ENCODE measurements at regions not wholly inside any gene's neighbourhood (a gene's known extent, or its start where the extent isn't known, plus 50 kb on each side); places are given as distances from the start of the nearest gene placed in this dataset.
"Not testable (repeated sequence)": the region's sequence is repeated elsewhere in the genome, so short reads cannot be mapped to it uniquely, and the experiment has no call there.

DNA sequence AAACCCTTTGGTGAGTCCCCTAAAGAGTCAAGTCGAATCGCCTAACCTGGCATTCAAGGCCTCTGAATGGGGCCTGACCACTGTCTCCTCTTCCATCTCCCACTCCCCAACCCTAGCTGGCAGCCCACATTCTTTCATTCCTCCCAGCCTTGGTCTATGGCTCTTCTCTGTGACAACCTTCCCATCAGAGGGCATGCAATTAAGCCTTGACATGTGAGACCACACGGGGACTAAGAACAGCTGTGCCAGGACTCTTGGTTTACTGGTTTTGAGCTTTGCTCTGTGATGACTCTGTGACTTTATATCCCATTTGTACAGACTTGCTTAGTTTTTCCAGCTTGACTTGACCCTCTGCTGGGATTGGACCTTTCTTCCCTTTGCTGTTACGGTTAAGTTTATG, 116.6 kb downstream of the BUB3 start:
- no peak for DNase-seq

DNA sequence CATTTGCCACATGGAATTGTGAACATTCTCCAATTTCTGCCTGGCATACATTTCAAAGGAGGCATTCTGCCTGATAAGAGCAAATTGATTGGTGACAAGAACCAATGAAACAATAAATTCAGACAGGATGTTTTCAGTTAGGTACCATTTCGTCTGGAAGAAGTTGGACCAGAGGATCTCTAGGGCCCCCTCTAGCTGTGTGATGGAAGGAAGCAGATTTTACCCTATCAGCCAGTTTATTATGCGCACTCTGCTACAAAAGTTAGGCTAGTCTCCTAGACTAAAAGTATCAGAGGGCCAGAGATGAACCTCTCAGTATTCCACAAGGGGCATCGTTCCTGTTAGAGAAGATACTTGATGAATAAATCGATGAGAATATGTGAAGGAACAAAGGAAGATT, 118.0 kb downstream of the BUB3 start:
- DNase-seq: peak; percentile 14

- no peak for DNase-seq
Measured at GRCh38 chr10:123274306-123275135, 120.3 kb downstream of the BUB3 start.

GRCh38 chr10:123275136-123275564, 120.9 kb downstream of the BUB3 start:
- DNase-seq: no peak

GRCh38 chr10:123278445-123278844, 124.2 kb downstream of the BUB3 start:
- DNase-seq: no peak

GRCh38 chr10:123283371-123283770, 129.2 kb downstream of the BUB3 start:
- DNase-seq: not testable (repeated sequence)

GRCh38 chr10:123284022-123284421, 129.8 kb downstream of the BUB3 start:
- DNase-seq: no peak

DNA sequence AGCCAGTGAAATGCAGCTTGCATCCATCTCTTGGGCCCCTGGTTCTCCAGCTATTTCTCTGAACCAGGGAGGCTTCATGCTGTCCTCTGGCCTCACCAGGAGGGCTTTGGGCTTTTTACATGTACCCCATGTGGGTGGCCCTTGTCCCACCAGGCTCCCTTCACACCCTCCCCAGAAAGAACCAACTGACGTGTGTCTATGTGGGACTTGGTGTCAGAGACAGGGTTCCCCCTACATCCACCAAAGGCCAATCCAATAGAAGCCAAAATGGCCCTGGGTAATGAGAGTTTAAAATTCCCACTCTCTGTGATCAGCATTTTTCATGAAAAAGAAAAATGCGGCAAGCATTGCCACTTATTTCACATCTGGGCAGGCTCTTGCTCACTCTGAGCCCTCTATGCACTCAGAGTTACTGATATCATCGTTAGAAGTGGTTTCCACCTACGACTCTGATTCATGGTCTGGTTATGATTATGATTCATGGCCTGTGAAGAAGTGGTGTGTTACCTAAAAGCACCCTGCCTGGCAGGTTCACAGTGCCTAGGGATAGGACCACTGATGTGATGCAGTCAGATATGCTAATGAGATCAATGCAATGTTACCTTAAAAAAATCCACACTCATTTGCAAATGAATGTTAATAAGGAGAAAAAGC, 133.5 kb downstream of the BUB3 start:
- no peak for DNase-seq

DNA sequence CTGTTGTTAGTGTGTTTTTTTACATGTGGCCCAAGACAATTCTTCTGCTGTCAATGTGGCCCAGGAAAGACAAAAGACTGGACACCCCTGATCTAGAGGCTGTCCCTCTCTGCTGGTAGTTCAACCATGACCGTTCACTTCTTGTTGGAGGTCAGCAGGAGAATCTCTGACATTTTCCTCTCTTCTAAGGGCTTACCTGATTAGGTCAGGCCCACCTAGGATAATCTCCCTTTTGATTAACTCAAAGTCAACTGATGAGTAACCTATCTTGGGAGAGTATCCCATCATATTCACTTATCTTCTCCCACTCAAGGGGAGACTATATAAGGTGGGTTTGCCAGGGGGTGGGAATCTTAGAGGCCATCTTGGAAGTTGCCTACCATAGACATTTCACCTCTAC, 135.2 kb downstream of the BUB3 start:
- DNase-seq: no peak

- no peak for DNase-seq
Measured at GRCh38 chr10:123294109-123294508, 139.9 kb downstream of the BUB3 start.

DNA sequence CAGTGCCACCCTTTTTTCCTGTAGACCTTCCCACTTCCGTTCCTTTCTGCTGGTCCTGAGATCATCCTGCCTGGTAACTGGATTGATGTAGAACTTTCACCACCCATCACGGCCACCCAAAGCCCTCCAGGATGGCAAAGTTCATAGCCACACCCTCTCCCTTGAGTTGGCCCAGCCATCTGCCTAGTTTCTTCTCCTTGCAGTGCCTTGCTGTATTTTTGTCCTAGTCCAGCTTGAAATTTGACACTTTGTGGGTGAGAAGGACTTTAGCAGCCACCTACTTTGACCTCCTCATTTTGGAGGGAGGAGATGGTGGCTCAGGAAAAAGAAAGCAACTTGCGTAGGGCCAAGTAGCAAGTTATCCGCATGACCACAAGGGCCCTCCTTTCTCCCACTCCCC, 140.7 kb downstream of the BUB3 start:
- no peak for DNase-seq

DNA sequence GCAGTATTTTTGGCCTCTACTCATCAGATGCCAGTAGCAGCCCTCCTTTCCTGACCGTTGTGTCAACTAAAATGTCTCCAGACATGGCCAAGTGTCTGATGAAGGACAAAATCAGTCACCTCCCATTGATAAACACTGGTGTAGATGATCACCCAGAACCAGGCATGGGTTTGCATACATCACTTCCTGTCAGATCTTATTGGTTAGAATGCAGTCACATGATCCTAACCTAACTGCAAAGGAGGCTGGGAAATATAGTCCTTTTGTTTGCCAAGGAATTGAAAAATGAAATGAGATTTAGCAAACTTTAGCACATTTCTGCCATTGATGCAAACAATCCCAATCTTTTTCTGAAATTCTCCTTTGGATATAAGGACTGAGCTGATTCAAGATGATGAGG, 141.4 kb downstream of the BUB3 start:
- DNase-seq: no peak

GRCh38 chr10:123297175-123297574, 143.0 kb downstream of the BUB3 start:
- no peak for DNase-seq

GRCh38 chr10:123298583-123298982, 144.4 kb downstream of the BUB3 start:
- DNase-seq: no peak

GRCh38 chr10:123299598-123299997, 145.4 kb downstream of the BUB3 start:
- no peak for DNase-seq

DNA sequence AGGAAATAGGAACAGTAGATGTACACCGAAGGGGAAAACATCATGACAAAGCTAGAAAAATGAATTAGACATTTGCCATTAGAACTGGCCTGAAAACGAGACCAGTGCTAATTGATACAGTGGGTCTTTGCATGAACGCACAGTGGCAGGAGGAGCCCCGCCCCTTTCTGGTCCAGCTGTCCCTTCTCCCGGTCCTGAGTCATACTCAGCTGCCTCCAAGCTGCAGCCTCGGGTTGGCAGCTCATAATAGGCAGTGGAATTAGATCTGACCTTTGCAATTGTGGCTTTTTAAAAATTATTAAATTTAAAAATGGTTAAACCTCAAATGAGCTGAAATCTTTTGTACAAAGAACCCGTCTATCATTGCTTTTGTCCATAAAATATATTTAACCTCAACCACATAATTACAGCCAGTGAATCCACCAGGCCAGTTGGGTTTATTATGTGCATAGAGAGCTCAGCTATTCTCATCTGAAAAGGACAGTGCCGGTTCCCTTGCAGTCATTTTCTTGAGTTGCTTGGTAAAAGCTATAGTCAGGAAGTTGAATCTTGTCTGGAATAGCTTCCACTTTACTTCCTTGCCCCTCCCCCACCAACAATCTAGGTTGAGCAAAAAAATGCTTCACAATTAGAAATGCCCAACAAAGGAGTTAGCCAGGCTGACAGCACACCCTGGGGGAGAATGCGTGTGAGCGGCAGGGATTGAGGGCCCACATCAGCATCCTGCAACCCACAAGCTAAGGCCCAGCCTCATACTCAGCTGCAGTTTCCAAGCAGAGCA, 147.1 kb downstream of the BUB3 start:
- no peak for DNase-seq

DNA sequence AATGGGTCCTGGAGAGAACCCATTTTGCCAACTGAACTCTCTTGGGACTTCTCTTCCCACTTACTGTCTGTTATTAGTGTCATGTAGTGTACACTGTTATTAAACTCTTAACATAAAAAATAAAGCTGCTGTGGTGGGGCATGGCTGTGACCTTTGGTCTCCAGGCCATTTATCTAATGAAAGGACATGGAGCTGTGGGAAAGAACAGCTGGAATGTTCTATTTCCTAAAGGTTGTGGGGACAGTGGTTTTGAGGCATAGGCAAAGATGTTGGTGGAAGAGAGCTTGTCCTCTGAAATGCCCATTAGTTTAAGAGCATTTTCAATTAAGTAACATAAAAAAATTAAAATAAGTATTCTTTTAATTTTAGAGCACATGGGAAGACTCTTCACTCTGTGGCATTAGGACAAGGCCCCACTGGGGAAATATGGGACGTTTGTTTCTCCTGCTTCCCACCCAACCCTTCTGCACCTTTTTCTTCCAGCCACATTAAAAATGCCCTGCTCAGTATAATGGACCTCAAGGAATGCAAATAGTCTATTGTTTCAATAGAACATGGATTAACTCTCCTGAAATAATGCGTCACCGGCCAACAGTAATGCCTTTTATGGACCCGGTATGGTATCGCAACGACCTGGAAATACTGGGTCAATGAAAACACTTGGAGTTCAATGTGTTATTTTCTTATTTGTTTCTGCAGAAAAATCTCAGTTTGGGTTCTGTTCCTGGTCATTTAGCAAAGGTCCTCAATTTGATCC, 149.6 kb downstream of the BUB3 start:
- no peak for DNase-seq

GRCh38 chr10:123305671-123306070, 151.5 kb downstream of the BUB3 start:
- no peak for DNase-seq

GRCh38 chr10:123306290-123306689, 152.1 kb downstream of the BUB3 start:
- DNase-seq: no peak

GRCh38 chr10:123309731-123310130, 155.5 kb downstream of the BUB3 start:
- DNase-seq: no peak

GRCh38 chr10:123316776-123317175, 162.6 kb downstream of the BUB3 start:
- DNase-seq: no peak

- no peak for DNase-seq
Measured at GRCh38 chr10:123318516-123318915, 164.3 kb downstream of the BUB3 start.

- no peak for DNase-seq
Measured at GRCh38 chr10:123320091-123320490, 165.9 kb downstream of the BUB3 start.
